ENCODE measurements at regions not wholly inside any gene's neighbourhood (a gene's known extent, or its start where the extent isn't known, plus 50 kb on each side); places are given as distances from the start of the nearest gene placed in this dataset.

DNA sequence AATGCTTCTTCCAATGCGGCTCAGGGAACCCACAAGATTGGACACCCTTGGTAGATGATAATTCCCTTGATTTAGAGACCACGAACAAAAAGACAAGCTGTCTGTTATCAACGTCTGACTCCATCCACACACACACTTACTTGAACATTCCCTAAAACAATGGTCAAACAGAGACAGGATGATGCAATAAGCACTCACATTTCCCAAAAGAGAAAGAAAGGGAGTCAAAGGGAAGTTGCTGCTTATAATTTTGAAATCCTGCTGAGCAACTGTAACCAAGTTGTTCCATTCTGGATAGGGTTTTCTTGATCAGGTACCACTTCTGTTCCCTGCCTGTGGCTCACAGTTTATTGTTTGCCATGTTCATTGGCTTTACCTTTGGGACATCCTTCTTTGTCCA is 571.3 kb upstream of the CNTNAP5 start:
- TF ChIP-seq POLR2A (IDR thresholded peaks at IDR 0.05; ENCODE audit: extremely low read depth, insufficient read length) (no peak), MAX (IDR thresholded peaks at IDR 0.05; ENCODE audit: low read depth, low read length) (no peak), MYC (IDR thresholded peaks at IDR 0.05; ENCODE audit: low read depth, low read length) (no peak)
- TF ChIP-seq, protein P1, sequence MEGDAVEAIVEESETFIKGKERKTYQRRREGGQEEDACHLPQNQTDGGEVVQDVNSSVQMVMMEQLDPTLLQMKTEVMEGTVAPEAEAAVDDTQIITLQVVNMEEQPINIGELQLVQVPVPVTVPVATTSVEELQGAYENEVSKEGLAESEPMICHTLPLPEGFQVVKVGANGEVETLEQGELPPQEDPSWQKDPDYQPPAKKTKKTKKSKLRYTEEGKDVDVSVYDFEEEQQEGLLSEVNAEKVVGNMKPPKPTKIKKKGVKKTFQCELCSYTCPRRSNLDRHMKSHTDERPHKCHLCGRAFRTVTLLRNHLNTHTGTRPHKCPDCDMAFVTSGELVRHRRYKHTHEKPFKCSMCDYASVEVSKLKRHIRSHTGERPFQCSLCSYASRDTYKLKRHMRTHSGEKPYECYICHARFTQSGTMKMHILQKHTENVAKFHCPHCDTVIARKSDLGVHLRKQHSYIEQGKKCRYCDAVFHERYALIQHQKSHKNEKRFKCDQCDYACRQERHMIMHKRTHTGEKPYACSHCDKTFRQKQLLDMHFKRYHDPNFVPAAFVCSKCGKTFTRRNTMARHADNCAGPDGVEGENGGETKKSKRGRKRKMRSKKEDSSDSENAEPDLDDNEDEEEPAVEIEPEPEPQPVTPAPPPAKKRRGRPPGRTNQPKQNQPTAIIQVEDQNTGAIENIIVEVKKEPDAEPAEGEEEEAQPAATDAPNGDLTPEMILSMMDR (IDR thresholded peaks at IDR 0.05; ENCODE audit: low read depth, low read length) = no peak

All from NB4 (cell line).